Brain microvascular endothelial cell (primary cell): ENCODE measurements at regions not wholly inside any gene's neighbourhood (a gene's known extent, or its start where the extent isn't known, plus 50 kb on each side); places are given as distances from the start of the nearest gene placed in this dataset.
A peak's percentile ranks its signal among the peaks of the same experiment; 100 is the strongest.

Experiments
- DNase-seq: peaks from one replicate; pipeline ENCODE4 v3.0.0-alpha.2; 2020
- H3K27ac ChIP-seq: fragments of 250-450 bp; sonication (Bioruptor Pico); 2 replicates; pipeline ENCODE4 v1.5.1; 2020; ENCODE audit warnings: mild to moderate bottlenecking, moderate library complexity
- H3K27me3 ChIP-seq: fragments of 250-450 bp; sonication (Bioruptor Pico); replicated peaks from 2 replicates; pipeline ENCODE4 v1.5.1; 2020; ENCODE audit warnings: mild to moderate bottlenecking
- H3K36me3 ChIP-seq: fragments of 250-450 bp; sonication (Bioruptor Pico); replicated peaks from 2 replicates; pipeline ENCODE4 v1.5.1; 2020; ENCODE audit warnings: mild to moderate bottlenecking
- H3K4me3 ChIP-seq: 2 replicates; pipeline ENCODE4 v1.5.1; 2011; ENCODE audit warnings: low read depth, mild to moderate bottlenecking, control low read depth, low read length, moderate library complexity
- in situ Hi-C: cut with HindIII; loops from 2 replicates; pipeline ENCODE4 v1.10.0; 2017; ENCODE audit warnings: low sequenced_read_pairs, low pct_ligation_motif_present
- TF ChIP-seq, protein P1 (sequence below): IDR thresholded peaks from 2 replicates; pipeline ENCODE4 v1.5.1; 2011; ENCODE audit warnings: low read depth, mild to moderate bottlenecking, moderate library complexity, low read length, control low read depth, inconsistent platforms; ENCODE audit errors: missing control alignments

DNA sequence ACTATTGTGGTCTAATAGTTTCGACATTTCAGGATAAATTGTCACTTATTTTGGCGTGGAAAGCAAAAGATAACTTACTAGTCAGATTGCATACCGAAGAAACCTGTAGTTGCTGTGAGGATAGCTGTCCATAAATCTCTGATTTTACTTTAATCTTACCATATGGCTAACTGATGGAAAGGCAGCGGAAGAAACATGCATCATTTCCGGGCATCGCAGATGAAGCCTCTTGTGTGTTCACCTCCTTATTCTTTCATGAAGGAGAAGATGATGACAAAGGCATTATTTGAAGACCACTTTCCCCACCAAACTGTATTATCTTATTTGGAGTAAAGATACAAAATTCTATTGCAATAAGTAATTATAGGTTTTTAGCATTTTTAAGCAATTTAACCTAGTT lies 763.6 kb upstream of the SLITRK6 start:
- Histone ChIP-seq H3K36me3 (no peaks in the 10 kb centered on the region), H3K4me3 (no peak overlapping the region), H3K27me3 (no peaks in the 10 kb centered on the region), H3K27ac (no peak overlapping the region)
- TF ChIP-seq, protein P1, sequence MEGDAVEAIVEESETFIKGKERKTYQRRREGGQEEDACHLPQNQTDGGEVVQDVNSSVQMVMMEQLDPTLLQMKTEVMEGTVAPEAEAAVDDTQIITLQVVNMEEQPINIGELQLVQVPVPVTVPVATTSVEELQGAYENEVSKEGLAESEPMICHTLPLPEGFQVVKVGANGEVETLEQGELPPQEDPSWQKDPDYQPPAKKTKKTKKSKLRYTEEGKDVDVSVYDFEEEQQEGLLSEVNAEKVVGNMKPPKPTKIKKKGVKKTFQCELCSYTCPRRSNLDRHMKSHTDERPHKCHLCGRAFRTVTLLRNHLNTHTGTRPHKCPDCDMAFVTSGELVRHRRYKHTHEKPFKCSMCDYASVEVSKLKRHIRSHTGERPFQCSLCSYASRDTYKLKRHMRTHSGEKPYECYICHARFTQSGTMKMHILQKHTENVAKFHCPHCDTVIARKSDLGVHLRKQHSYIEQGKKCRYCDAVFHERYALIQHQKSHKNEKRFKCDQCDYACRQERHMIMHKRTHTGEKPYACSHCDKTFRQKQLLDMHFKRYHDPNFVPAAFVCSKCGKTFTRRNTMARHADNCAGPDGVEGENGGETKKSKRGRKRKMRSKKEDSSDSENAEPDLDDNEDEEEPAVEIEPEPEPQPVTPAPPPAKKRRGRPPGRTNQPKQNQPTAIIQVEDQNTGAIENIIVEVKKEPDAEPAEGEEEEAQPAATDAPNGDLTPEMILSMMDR = no peak
- no peak for DNase-seq
- in situ Hi-C loops = no loop called here

GRCh38 chr13:86563308-86563707 lies 764.1 kb upstream of the SLITRK6 start:
- Histone ChIP-seq H3K27me3 (no peaks in the 10 kb centered on the region), H3K4me3 (no peak overlapping the region), H3K27ac (no peak overlapping the region), H3K36me3 (no peaks in the 10 kb centered on the region)
- TF ChIP-seq, protein P1 = no peak
- no peak for DNase-seq
- in situ Hi-C loops = no loop called here

GRCh38 chr13:86567119-86567518 lies 767.9 kb upstream of the SLITRK6 start:
- TF ChIP-seq, protein P1 = peak; percentile 22
- no peak for DNase-seq
- H3K36me3 ChIP-seq = no peaks in the 10 kb centered on the region
- H3K4me3 ChIP-seq = no peak overlapping the region
- in situ Hi-C loops = no loop called here
- no peaks in the 10 kb centered on the region for H3K27me3 ChIP-seq
- H3K27ac ChIP-seq = no peak overlapping the region

GRCh38 chr13:86569119-86569518 lies 769.9 kb upstream of the SLITRK6 start:
- no peaks in the 10 kb centered on the region for H3K36me3 ChIP-seq
- no peaks in the 10 kb centered on the region for H3K27me3 ChIP-seq
- DNase-seq = no peak
- TF ChIP-seq, protein P1 = no peak
- no peak overlapping the region for H3K4me3 ChIP-seq
- in situ Hi-C loops = no loop called here
- H3K27ac ChIP-seq = no peak overlapping the region

DNA sequence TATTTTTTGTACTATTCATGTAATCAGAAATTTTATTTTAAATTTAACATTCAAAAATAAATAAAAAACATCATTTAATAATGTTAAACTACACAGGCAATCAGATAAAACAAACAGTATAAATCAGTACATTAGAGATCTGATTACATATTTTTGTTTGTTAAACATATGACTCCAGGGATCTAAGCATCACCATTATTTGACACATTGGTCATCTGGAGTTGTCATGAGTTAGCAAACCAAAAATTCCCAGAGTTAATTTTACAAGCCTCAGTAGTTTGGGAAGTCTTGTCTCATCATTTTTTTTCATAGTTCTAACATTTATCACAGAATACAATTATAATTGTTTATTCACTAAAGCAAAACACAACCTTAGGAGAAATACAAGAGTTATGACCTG lies 770.8 kb upstream of the SLITRK6 start:
- no peaks in the 10 kb centered on the region for H3K27me3 ChIP-seq
- no peak overlapping the region for H3K27ac ChIP-seq
- TF ChIP-seq, protein P1 = no peak
- no peak for DNase-seq
- H3K36me3 ChIP-seq = no peaks in the 10 kb centered on the region
- in situ Hi-C loops = no loop called here
- H3K4me3 ChIP-seq = no peak overlapping the region

DNA sequence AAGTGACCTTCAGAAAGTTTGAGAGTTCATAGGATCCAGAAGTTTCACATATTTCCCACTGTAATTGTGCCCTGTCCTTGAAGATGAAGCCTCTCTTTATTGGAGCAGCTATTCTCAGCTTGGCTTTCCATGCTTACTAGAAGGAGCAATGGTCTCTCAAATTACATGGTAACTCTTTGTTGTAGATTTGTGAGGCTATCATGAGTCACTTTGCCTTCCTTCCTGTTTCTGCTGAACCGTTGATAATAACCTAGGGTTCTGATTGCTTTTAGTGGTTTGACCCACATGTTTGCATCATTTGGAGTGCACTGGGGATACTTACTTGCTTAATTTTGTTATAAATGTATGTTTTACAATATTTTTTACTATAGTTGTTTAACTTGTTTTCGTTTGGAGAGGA lies 772.9 kb upstream of the SLITRK6 start:
- H3K27me3 ChIP-seq = no peaks in the 10 kb centered on the region
- no peak overlapping the region for H3K4me3 ChIP-seq
- DNase-seq = no peak
- no peaks in the 10 kb centered on the region for H3K36me3 ChIP-seq
- TF ChIP-seq, protein P1 = no peak
- no peak overlapping the region for H3K27ac ChIP-seq
- in situ Hi-C loops = no loop called here
